GM21360 (cell line): ENCODE measurements at regions not wholly inside any gene's neighbourhood (a gene's known extent, or its start where the extent isn't known, plus 50 kb on each side); places are given as distances from the start of the nearest gene placed in this dataset.

ENCODE experiments used
- ATAC-seq: cut with Tn5 transposase; IDR thresholded peaks from one replicate; pipeline ENCODE4 v1.9.1; 2021; ENCODE audit warnings: mild to moderate bottlenecking, moderate library complexity; ENCODE audit not compliant: unreplicated experiment

GRCh38 chrX:4185086-4185485 lies 471.6 kb upstream of the PRKX start:
- no peak for ATAC-seq

- ATAC-seq: no peak
Observed at GRCh38 chrX:4182408-4182806, 469.0 kb upstream of the PRKX start.

- no peak for ATAC-seq
Observed at GRCh38 chrX:4181782-4182407, 468.4 kb upstream of the PRKX start.

GRCh38 chrX:4179031-4179430 lies 465.6 kb upstream of the PRKX start:
- no peak for ATAC-seq

DNA sequence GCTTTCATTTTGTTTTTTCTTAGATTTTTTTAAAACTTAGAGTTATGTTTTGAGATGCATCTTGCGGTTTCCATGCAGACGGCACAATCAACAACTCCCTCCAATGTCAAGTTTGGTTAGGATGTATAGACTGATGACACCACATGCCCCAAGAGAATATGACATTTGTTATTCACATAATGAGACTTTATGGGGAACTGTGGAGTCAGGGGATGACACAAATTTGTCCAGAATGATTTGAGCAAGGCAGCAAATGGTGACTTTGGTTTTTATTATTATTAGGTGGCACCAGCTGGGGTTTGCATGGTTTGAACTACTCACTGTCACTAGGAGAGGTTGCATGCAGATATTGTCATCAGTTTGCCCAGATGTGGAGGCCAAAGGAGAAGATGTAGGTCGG lies 461.8 kb upstream of the PRKX start:
- no peak for ATAC-seq

DNA sequence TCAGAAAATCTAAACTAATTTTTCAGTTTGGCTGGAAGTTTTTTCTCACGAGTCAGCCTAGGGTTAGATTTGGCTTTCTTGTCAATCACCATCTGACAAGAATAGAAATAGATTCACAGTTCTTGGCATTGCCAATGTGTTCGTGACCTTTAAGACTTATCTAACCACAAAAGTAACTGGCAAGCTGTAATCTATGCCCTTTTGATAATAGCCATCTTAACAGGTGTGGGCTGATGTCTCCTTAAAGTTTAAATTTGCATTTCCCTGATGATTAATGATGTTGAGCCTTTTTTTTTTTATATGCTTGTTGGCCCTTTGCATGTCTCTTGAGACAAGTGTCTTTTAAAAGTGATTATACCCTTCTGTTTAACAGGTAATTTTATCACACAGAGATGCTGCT lies 460.3 kb upstream of the PRKX start:
- no peak for ATAC-seq

DNA sequence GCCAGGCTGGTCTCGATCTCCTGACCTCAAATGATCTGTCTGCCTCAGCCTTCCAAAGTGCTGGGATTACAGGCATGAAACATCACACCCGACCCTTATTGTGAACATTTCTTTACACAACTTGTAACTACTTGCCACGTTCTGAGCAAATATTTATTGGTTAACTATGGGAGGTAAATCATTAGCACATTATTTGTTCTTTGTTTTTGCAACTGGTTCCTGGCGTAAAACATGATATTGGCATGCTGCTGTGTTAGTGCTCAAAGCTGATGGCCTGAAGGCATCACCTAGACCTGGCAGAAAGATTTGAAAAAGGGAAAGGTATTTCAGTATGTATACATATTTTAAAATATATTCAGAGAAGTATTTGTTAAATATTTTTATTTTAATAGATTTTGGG lies 438.3 kb upstream of the PRKX start:
- ATAC-seq: no peak

GRCh38 chrX:4150259-4150658 lies 436.8 kb upstream of the PRKX start:
- ATAC-seq: no peak

- no peak for ATAC-seq
Observed at GRCh38 chrX:4129626-4130025, 416.2 kb upstream of the PRKX start.

- no peak for ATAC-seq
Observed at GRCh38 chrX:4118666-4119530, 405.4 kb upstream of the PRKX start.

- no peak for ATAC-seq
Observed at GRCh38 chrX:4110964-4111363, 397.5 kb upstream of the PRKX start.

DNA sequence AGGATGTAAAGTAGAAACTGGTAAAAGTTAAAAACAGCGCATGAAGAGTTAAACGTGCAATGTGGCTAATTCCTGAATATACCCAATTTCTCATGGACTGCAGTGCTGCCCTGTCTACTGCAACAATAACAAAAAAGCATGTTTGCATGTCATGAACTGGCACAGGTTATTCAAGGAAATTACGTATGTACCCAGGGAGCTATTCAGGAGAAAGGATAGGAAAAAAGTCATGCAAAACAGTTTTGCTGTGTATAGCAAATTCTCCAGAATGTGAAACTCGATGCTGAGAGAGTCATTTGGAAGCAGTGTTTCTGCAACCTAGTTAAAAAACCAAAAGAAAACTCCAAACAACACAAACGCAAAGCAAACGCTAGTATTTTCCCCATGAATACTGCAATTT lies 381.5 kb upstream of the PRKX start:
- ATAC-seq: no peak

DNA sequence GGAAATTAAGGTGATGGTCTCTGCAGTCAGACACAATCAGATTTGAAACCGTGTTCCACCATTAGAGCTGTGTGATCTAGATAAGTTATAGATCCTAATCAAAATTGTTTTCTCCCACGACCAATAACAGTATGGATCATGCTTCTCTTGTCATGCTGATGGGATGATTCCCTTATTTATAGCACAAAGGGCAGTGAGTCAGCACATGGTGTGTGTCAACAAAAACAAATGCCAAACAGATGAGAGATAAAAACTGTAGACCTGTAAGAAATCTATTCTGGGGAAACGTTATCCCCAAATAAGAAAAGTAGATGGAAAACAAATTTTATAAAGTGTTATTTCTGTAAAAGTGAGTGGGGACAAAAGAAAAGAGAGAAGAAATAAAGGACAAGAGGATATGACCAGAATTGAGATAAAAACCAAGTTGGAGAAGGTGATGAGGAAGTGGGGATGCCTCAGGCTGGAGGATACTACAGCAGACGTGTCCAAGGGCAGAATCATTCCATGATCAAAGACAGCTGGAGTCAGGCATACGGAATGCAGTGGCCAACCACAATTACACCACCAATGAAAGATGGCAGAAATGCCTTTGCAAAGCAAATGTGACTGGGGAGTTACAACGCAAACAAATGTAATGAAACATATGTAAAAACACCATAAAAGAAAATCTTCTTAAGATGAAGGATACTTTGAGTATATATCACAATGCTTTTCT lies 377.8 kb upstream of the PRKX start:
- no peak for ATAC-seq

DNA sequence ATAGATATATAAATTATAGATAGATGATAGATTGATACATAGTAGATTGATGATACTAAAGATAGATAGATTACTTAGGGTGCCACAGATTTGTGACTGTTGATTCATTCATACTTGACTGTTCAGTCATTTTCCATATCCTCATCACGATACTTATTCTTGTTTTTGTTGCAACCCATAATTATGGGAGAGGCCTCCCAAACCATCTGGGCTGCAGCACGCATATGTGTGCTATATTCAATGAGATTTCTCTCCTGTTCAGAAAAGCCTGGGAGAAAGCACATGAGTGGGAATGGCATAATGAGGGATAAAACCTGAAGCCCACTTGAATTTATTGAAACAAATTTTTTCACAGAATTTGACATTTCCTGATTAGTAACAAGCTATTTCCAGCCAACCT lies 346.4 kb upstream of the PRKX start:
- ATAC-seq: no peak

DNA sequence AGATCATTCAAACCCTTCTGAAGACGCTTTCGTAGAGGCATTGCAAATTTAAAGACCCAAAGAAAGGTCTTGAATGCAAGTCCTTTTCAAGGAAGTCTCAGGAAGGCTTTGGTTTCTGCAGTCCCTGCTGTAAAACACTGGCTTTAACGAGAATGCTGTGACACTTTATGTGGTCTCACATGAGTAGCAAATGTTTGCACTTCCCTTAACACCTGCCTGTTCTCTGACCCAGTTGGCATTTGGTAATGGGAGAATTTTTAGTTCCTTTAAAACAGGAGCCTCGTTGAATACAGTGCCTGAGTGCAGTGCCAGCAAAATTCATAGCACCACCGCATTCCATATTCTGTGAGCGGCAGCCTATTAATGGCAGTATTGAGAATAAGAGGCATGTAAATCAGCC lies 330.5 kb upstream of the PRKX start:
- ATAC-seq: no peak

DNA sequence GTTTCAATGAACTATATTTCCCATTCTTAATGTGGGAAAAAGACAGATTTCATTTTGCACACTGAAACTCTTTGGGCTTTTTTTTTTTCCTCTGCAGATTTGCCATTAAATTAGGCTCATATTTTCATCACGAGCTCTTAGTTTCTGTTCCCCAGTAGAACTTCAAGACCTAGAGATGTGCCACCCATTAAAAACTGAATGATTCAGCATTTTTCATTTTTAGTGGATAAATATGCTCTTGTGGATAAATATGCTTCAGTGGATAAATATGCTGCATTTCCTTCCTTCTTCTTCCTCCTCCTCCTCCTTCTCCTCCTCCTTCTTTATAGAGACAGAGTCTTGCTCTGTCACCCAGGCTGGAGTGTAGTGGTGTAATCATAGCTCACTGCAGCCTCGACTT lies 322.4 kb upstream of the PRKX start:
- no peak for ATAC-seq

- no peak for ATAC-seq
Observed at GRCh38 chrX:4028151-4028550, 314.7 kb upstream of the PRKX start.

- ATAC-seq: no peak
Observed at GRCh38 chrX:4005281-4005680, 291.8 kb upstream of the PRKX start.

DNA sequence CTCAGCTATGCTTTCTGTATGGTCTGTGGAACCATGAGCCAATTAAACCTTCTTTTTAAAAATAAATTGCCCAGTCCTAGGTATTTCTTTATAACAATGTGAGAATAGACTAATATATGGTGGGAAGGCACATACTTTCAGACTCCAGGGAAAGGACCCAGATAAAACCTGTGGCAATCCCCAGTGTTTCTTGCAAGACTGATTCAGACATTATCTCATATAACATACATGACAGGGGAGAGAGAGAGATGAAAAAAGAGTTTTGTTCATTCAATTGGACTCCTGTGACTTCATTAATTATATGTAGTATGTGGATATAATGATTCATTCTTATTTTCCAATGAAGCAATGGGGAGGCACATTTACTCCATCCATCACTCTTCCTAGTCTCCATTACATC lies 291.4 kb upstream of the PRKX start:
- no peak for ATAC-seq

DNA sequence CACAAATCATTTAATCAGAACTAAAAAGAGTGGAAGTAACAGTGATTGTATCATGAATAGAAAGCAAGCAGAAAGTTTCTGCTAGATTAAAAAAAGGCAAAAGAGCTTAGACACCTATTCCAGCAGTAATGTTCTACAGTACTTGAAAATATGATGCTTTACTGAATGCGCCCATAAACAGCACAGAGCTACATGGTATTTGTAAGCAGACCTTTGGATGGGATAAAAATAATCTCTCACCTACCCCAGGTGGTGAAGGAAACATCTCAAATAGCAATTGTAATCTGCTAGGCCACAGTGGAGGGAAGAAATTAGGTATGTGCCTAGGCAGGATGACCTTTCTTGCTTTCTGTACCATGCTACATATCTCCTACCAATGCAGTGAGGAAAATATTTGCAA lies 280.9 kb upstream of the PRKX start:
- ATAC-seq: no peak

DNA sequence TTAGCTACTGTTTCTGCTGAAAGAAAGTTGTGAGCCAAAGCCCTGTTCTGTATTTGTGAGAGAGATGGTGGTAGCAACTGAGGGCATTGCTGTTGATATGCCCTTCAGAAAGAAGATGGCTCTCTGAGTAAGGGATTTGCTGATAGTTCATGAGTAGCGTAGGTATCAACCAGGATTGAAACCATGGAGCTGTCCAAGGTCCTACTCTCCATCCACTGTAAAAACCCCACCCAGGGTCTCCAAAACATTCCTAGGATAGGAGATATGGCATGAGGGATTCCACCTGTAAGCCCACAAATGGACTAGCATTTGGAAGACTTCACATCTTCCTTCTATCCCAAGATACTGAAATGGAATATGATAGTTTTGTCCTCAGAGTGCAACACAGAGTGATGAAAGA lies 277.1 kb upstream of the PRKX start:
- no peak for ATAC-seq
